ENCODE measurements at regions not wholly inside any gene's neighbourhood (a gene's known extent, or its start where the extent isn't known, plus 50 kb on each side); places are given as distances from the start of the nearest gene placed in this dataset.

DNA sequence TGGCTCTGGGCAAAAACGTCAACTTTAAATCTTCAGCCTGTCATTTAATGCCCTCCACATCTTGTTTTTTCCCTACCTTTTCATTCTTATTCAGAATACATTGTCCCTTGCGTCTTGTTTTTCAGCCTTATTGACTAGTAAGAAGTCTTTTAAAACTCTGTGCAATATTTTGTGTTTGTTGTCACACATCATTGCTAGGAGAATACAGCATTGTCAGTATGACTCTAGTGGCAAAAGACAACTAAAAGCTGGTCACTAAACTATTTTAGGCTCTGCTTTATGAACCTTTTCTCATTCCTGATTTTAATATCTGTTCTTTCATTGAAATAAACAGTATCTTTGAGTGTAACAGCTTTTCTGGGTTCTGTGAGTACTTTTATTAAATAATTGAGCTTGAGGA, 447.8 kb upstream of the CCDC179 start:
- H3K9me3 Mint-ChIP-seq: peaks cover 9% of the 10 kb centered on the region
- no peak for DNase-seq
- H3K36me3 Mint-ChIP-seq (ENCODE audit: low read depth): no peaks in the 10 kb centered on the region
- H3K27ac Mint-ChIP-seq: no peak overlapping the region
- peaks cover 9% of the 10 kb centered on the region for H3K4me1 Mint-ChIP-seq
- no peak for TF ChIP-seq CTCF (IDR thresholded peaks at IDR 0.05)
- no peak overlapping the region for H3K4me3 Mint-ChIP-seq
- no peaks in the 10 kb centered on the region for H3K27me3 Mint-ChIP-seq (ENCODE audit: low read depth, poor library complexity)

GRCh38 chr11:23310276-23310675, 450.0 kb upstream of the CCDC179 start:
- Mint-ChIP-seq H3K9me3 (no peaks in the 10 kb centered on the region), H3K4me1 (peaks cover 11% of the 10 kb centered on the region)
- TF ChIP-seq CTCF (IDR thresholded peaks at IDR 0.05): no peak

GRCh38 chr11:23311986-23312940, 452.0 kb upstream of the CCDC179 start:
- no peak for DNase-seq
- Mint-ChIP-seq H3K27ac (no peak overlapping the region), H3K27me3 (ENCODE audit: low read depth, poor library complexity) (no peaks in the 10 kb centered on the region), H3K9me3 (no peaks in the 10 kb centered on the region), H3K4me3 (no peak overlapping the region), H3K36me3 (ENCODE audit: low read depth) (no peaks in the 10 kb centered on the region), H3K4me1 (peaks cover 11% of the 10 kb centered on the region)
- no peak for TF ChIP-seq CTCF (IDR thresholded peaks at IDR 0.05)

More at GRCh38 chr11:23310276-23310675, 450.0 kb upstream of the CCDC179 start:
- DNase-seq: no peak
- Mint-ChIP-seq H3K27me3 (ENCODE audit: low read depth, poor library complexity) (no peaks in the 10 kb centered on the region), H3K27ac (no peak overlapping the region), H3K36me3 (ENCODE audit: low read depth) (no peaks in the 10 kb centered on the region), H3K4me3 (no peak overlapping the region)

DNA sequence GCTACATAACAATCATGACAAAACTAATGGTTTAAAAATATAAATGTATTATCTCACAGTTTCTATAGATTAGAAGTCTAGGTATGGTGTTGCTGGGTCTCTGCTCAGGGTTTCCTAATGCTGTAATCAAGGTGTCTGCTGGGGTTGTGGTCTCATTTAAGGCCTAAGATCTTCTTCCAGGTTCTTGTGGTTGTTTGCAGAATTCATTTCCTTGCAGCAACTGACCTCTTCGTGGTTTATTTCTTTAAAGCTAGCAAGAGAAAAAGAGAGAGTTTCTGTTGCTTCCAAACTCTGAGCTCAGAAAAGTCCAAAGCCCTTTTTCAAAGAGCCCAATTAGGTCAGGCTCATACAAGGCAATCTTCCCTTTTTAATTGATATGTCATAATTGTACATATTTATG, 452.7 kb upstream of the CCDC179 start:
- H3K36me3 Mint-ChIP-seq (ENCODE audit: low read depth): no peaks in the 10 kb centered on the region
- H3K27me3 Mint-ChIP-seq (ENCODE audit: low read depth, poor library complexity): no peaks in the 10 kb centered on the region
- H3K27ac Mint-ChIP-seq: no peak overlapping the region
- no peak overlapping the region for H3K4me3 Mint-ChIP-seq
- peaks cover 11% of the 10 kb centered on the region for H3K4me1 Mint-ChIP-seq
- DNase-seq: no peak
- no peaks in the 10 kb centered on the region for H3K9me3 Mint-ChIP-seq
- TF ChIP-seq CTCF (IDR thresholded peaks at IDR 0.05): no peak

- Mint-ChIP-seq H3K9me3 (no peaks in the 10 kb centered on the region), H3K27me3 (ENCODE audit: low read depth, poor library complexity) (no peaks in the 10 kb centered on the region), H3K36me3 (ENCODE audit: low read depth) (no peaks in the 10 kb centered on the region), H3K27ac (no peak overlapping the region), H3K4me1 (peaks cover 11% of the 10 kb centered on the region), H3K4me3 (no peak overlapping the region)
- DNase-seq: no peak
- TF ChIP-seq CTCF (IDR thresholded peaks at IDR 0.05): no peak
These were observed 453.9 kb upstream of the CCDC179 start for GRCh38 chr11:23314162-23314561.

DNA sequence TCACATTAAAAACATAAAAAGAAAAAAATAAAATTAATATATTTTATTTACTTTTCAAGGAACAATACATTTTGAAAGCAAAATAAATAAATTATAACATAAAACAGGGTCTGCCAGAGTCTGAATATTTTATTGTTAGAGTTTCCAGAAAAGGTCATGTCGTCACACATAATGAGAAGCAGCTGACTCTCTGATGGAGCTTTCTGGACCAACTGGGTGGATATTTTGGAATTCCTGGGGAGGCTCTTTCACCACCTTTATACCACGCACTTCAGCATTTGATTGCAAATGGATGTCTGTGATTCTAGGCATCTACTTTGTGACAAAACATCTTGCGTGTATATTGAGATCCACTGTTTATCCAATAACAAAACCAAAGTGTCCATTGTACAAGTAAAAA, 455.0 kb upstream of the CCDC179 start:
- no peak for TF ChIP-seq CTCF (IDR thresholded peaks at IDR 0.05)
- Mint-ChIP-seq H3K4me3 (no peak overlapping the region), H3K27me3 (ENCODE audit: low read depth, poor library complexity) (no peaks in the 10 kb centered on the region), H3K36me3 (ENCODE audit: low read depth) (no peaks in the 10 kb centered on the region), H3K4me1 (peaks cover 11% of the 10 kb centered on the region), H3K9me3 (peaks cover 5% of the 10 kb centered on the region), H3K27ac (no peak overlapping the region)
- no peak for DNase-seq
